Posterior cingulate gyrus (tissue), 11 donors: ENCODE measurements at regions not wholly inside any gene's neighbourhood (a gene's known extent, or its start where the extent isn't known, plus 50 kb on each side); places are given as distances from the start of the nearest gene placed in this dataset.

ENCODE experiments used
- DNase-seq, 10 donors: peaks; one replicate each; pipeline versions ENCODE4 v3.0.0 to v3.0.0-alpha.2; 2020 to 2021; ENCODE audit warnings: mixed read lengths in 3 of 10
- intact Hi-C: fragments of 100-400 bp; cut with DNase I; formaldehyde crosslinking; loops from one replicate; pipeline ENCODE4 v1.15.1; 2023

- intact Hi-C loops = no loop called here
- no peak for DNase-seq
These were observed 52.4 kb downstream of the CBLL2 start for GRCh38 chrX:22325096-22325495.

GRCh38 chrX:22329783-22330182 is 57.1 kb downstream of the CBLL2 start:
- intact Hi-C loops = no loop called here
- DNase-seq = no peak

GRCh38 chrX:22338740-22339139 is 66.0 kb downstream of the CBLL2 start:
- intact Hi-C loops = no loop called here
- no peak for DNase-seq

GRCh38 chrX:22339459-22339858 is 66.7 kb downstream of the CBLL2 start:
- intact Hi-C loops = no loop called here
- DNase-seq = no peak

- intact Hi-C loops = no loop called here
- no peak for DNase-seq
These were observed 67.4 kb downstream of the CBLL2 start for GRCh38 chrX:22340022-22340616.

- intact Hi-C loops = no loop called here
- DNase-seq = no peak
These were observed 70.5 kb downstream of the CBLL2 start for GRCh38 chrX:22343192-22343591.

- intact Hi-C loops = no loop called here
- no peak for DNase-seq
These were observed 73.2 kb downstream of the CBLL2 start for GRCh38 chrX:22345884-22346283.

GRCh38 chrX:22347491-22347890 is 74.8 kb downstream of the CBLL2 start:
- intact Hi-C loops = no loop called here
- no peak for DNase-seq

GRCh38 chrX:22349116-22349515 is 76.4 kb downstream of the CBLL2 start:
- no peak for DNase-seq
- intact Hi-C loops = no loop called here

- intact Hi-C loops = no loop called here
- DNase-seq = no peak
These were observed 78.4 kb downstream of the CBLL2 start for GRCh38 chrX:22351076-22351475.

GRCh38 chrX:22351966-22352365 is 79.3 kb downstream of the CBLL2 start:
- DNase-seq = no peak
- intact Hi-C loops = no loop called here

- no peak for DNase-seq
- intact Hi-C loops = no loop called here
These were observed 84.9 kb downstream of the CBLL2 start for GRCh38 chrX:22357621-22358020.

GRCh38 chrX:22360129-22360528 is 87.4 kb downstream of the CBLL2 start:
- DNase-seq = no peak

GRCh38 chrX:22365460-22365859 is 92.7 kb downstream of the CBLL2 start:
- intact Hi-C loops = no loop called here
- DNase-seq = no peak

More at GRCh38 chrX:22360129-22360528, 87.4 kb downstream of the CBLL2 start:
- intact Hi-C loops = no loop called here

- intact Hi-C loops = no loop called here
- peak in 1 of 10 donors; percentile 50 for DNase-seq
These were observed 93.5 kb downstream of the CBLL2 start for GRCh38 chrX:22366166-22366702.

GRCh38 chrX:22366906-22367305 is 94.2 kb downstream of the CBLL2 start:
- intact Hi-C loops = no loop called here
- no peak for DNase-seq

GRCh38 chrX:22373094-22373493 is 100.4 kb downstream of the CBLL2 start:
- intact Hi-C loops = no loop called here
- no peak for DNase-seq

- intact Hi-C loops = no loop called here
- DNase-seq = no peak
These were observed 101.1 kb downstream of the CBLL2 start for GRCh38 chrX:22373766-22374165.

GRCh38 chrX:22376369-22376768 is 103.7 kb downstream of the CBLL2 start:
- intact Hi-C loops = no loop called here
- no peak for DNase-seq

GRCh38 chrX:22378296-22378695 is 105.6 kb downstream of the CBLL2 start:
- DNase-seq = no peak
- intact Hi-C loops = no loop called here

- no peak for DNase-seq
- intact Hi-C loops = no loop called here
These were observed 111.3 kb downstream of the CBLL2 start for GRCh38 chrX:22383988-22384387.

- no peak for DNase-seq
- intact Hi-C loops = no loop called here
These were observed 117.0 kb downstream of the CBLL2 start for GRCh38 chrX:22389556-22390179.
